Stimulated activated CD8-positive, alpha-beta memory T cell treated with anti-CD3 and anti-CD28 coated beads, Interleukin-7, amount 100 ng/mL, for 1 hour (primary cell): ENCODE measurements at regions not wholly inside any gene's neighbourhood (a gene's known extent, or its start where the extent isn't known, plus 50 kb on each side); places are given as distances from the start of the nearest gene placed in this dataset.
"Not testable (repeated sequence)": the region's sequence is repeated elsewhere in the genome, so short reads cannot be mapped to it uniquely, and the experiment has no call there.

Source experiments
- DNase-seq, 2 donors: peaks; one replicate each; pipeline ENCODE4 v3.0.0-alpha.2; 2020; ENCODE audit warnings: low read depth in 2 of 2

DNA sequence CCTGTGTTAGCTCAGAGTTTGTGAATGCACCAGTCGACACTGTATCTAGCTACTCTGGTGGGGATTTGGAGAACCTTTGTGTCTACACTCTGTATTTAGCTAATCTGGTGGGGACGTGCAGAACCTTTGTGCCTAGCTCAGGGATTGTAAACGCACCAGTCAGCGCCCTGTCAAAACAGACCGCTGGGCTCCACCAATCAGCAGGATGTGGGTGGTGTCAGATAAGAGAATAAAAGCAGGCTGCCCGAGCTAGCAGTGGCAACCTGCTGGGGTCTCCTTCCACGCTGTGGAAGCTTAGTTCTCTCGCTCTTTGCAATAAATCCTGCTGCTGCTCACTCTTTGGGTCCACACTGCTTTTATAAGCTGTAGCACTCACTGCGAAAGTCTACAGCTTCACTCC, 324.2 kb downstream of the RAD51AP2 start:
- DNase-seq = no peak

DNA sequence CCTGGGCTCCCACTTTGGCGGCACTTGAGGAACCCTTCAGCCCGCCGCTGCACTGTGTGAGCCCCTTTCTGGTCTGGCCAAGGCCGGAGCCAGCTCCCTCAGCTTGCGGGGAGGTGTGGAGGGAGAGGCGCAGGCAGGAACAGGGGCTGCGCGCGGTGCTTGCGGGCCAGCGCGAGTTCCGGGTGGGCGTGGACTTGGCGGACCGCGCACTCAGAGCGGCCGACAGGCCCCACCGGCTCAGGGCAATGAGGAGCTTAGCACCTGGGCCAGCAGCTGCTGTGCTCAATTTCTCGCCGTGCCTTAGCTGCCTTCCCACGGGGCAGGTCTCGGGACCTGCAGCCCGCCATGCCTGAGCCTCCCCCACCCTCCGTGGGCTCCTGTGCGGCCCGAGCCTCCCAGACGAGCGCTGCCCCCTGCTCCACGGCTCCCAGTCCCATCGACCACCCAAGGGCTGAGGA, 324.8 kb downstream of the RAD51AP2 start:
- DNase-seq = not testable (repeated sequence)

DNA sequence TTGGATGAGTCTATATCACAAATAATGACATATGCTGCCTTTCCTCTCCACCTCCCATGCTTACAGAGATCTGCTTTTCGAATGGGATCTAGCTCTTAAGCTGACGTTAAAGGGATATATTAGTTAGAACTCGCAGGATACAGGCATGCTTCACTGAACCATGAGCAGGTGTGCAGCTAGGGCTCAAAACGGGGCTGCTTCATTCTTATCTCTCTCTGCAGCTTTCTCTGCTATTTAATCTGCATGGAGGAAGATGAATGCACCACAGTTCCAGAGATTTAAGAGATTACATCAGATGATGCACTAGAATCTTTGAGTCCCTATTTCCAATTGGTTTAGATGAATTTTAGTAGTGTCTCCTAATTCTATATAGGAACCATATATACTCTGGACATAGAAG, 327.0 kb downstream of the RAD51AP2 start:
- DNase-seq = no peak

DNA sequence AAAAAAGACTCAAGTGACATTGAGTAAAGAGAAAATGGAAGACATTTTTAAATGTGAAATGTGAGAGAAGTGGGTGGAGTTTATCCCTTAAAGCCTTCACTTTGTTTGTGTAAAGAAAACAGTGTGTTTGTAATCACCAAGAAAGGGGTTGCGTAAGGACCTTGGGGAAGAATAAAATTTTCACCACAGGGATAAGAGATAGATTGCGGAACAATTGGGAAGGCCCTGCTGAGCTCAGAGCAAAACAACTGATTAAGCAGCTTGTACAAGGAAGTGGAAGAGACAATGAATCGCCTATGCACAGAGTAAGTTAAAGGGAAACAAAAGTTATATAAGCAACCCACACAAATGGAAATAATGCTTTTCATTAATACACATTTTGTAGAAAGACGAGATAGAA, 327.7 kb downstream of the RAD51AP2 start:
- no peak for DNase-seq

DNA sequence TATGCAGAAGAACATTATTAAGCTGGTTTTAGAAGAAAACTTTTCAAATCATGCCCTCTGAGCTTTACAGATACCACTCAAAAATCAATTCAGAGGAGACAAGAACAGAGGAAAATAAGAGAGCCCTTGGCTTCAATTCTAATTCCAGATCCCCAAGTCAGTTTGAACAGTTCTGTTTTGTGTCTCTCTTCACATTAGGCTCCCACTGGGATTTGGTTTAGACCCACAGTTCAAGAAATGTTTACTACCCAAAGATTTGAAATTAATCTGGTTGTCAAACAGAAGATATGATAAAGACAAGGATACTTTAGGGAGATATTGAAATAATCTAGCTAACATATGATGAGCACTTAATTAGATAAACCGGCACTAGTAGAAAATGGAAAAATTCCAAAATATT, 329.5 kb downstream of the RAD51AP2 start:
- DNase-seq = no peak

GRCh38 chr2:17184512-17184911, 333.7 kb downstream of the RAD51AP2 start:
- DNase-seq = no peak

GRCh38 chr2:17182399-17182798, 335.8 kb downstream of the RAD51AP2 start:
- DNase-seq = no peak

- no peak for DNase-seq
These were observed 337.0 kb downstream of the RAD51AP2 start for GRCh38 chr2:17181051-17181752.

DNA sequence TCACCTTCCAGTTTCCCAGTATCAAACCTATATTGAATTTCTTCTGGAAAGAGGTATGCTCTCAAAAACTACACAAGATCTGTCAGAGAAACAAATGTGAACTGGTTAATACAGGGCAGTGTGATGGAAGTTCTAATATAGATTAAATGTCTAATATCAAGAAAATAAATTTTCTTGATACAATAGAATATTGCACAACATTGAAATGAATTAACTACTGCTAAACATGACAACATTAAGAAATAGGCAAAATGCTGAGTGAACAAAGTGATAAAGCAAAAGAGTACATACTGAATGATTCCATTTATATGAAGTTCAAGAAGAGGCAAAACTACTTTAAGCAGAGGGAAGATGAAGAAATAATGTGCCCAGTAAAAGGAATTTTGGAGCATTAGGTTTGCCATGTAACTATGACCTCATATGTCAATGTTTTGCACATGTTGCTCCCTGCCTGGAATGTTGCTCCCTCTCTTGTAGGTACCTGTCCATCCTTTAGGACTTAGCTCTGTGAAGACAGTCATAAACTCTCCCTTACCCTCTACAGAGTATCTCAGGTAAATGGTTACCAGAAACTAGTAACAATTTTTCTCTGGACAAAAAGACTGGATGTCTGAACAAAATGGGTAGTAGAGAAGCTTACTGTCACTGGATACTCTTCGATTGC, 339.0 kb downstream of the RAD51AP2 start:
- no peak for DNase-seq

DNA sequence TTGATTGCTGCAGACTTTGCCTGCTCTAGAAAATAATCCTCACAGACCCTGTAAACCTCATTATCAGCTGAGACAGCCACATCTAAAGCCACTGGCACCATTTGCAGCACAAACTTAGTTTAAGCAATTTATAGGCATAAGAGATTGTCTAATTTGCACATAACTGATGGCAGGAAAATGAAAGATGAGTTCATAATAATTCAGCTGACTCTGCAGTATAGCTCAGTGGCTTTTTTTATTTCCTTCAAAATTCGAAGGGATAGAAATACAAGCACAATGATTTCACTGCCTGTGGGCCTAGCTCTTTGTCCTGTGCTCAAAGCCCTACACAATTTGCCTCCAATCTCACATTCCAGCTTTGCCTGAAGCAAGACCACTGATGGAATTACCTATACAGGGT, 341.2 kb downstream of the RAD51AP2 start:
- DNase-seq = no peak

DNA sequence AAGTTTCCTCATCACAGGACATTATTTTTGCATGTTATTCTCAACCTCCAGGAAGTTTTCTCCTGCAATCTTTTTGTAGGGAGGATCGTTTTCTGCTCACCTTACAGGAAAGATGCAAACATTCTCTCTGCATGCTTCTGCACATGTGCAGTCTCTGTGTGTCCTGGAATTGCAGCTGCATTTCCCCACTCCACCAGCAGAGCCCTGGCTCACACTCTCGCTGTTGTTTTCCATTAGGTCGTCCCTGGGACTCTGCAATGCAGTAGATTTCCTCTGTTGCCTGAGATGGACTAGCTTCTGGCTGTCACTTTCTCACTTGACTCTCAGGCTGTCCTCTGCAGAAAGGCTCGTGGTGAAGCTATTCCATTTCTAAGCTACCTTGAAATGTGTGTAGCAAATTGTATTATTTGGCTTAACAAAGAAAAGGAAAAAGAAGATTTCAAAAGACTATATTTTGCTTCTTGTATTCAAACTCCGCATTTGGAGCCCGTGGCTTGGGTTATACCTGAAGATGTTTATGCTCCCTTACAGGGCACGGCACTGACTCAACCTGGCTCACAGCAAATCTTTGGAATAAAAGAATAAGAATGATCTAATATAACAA, 346.7 kb downstream of the RAD51AP2 start:
- DNase-seq = no peak

GRCh38 chr2:17166506-17166905, 351.7 kb downstream of the RAD51AP2 start:
- DNase-seq = no peak

- DNase-seq = no peak
These were observed 353.7 kb downstream of the RAD51AP2 start for GRCh38 chr2:17164550-17164949.

DNA sequence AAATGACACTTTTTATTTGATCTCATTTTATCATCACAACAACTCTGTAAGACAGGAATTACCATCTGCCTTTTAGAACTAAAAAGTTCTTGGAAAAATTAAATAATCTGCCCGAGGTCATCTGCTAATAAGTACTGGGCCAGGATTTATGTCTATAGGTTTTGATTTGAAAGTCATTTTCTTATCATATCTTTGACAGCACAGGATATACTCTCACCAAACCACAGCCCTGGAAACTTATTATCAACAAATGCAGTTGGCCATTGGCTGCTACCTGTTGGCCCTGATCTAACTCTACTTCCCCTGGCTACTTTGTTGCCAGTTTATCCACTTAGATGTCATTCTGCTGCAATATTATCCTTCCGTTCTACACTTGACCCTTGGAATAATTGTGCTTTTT, 354.6 kb downstream of the RAD51AP2 start:
- no peak for DNase-seq

- DNase-seq = no peak
These were observed 355.5 kb downstream of the RAD51AP2 start for GRCh38 chr2:17162713-17163112.

DNA sequence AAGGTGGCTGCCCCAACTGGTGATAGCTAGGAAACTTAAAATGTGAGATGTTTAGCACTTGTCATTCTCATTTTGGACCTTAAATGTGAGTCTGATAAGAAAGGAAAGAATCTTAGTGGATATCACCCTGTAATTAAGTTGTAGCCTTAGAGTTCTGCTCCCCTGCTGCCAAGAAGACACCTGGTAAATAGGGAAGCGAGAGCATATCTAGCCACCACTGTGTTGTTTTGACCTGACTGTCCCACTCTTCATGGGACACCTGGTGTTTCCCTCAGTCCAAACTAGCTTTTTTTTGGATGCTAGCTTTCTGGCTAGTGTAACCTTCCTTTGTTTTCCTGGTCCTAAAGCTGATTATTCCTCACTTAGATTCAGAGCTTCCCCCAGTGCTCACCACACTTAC, 357.6 kb downstream of the RAD51AP2 start:
- DNase-seq = no peak

- no peak for DNase-seq
These were observed 362.2 kb downstream of the RAD51AP2 start for GRCh38 chr2:17156086-17156485.

GRCh38 chr2:17149945-17150344, 368.3 kb downstream of the RAD51AP2 start:
- DNase-seq = no peak

DNA sequence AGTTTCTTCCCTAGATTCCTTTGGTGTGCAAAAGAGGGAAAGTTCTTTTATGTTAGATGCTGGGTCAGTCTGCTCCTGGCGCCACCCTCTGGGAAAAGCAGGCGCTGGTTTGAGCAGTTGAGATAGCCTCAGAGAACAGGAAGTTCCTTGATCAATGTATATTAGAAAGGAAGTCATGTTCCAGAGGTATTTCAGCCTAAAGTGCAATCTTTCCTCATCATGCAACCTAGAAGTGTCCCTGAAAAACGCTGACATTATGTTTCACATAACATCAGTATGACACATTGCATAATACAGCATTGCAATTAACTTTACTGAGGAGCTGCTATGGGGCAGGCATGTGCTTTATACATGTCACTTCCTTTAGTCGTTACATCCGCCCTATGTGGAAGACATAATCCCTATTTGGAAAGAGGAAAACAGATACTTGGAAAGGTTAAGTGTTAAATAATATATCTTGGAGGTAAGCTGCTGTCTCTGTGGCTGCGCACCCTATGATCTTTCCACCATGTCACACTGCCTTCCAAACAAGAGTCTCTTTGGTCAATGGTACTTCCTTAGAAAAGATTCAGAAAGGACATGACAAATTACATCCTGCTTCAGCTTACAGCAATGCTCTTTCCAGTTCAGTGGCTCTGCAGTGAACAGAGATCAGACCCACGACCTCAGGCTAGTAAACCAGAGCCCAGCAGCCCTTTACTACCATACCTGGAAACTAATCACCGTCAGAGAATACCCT, 369.7 kb downstream of the RAD51AP2 start:
- DNase-seq = no peak

- no peak for DNase-seq
These were observed 371.9 kb downstream of the RAD51AP2 start for GRCh38 chr2:17146358-17146757.

DNA sequence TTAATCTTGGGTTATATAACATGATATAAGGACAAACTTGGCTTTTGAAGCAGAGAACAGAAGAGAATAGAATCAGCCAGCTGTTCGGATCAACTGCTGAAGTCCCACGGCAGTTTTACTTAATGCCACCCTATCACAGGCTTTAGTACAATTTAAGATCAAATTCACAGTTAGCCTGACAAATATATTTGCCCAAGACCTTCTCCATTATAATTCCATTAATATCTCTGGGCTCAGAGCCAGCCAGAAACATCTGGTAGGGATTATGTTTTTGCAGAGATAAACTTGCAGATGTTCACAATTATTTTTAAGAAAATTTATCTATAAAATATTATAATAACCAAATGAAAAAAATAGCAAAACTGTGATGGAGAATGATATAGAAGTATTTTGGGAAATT, 381.4 kb downstream of the RAD51AP2 start:
- no peak for DNase-seq

DNA sequence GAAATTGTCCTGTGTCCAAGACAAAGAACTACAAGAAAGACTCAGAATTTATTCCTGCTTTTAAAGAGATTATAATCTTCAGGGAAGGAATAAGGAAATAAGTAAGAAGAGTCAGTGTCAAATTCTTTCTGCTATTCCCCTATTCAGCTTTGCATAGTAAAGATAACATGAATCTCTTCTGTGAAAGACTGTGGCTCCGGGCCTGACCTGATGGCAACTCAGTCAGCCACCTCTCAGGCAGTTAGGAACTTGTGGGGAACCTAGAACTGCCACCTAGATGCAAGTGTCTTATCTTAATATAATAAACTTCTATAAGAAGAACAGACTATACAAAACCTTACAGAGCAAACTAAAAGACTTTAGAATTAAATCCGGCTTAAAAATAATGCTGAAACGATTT, 382.0 kb downstream of the RAD51AP2 start:
- DNase-seq = no peak
